GM12891 (cell line): ENCODE measurements at regions not wholly inside any gene's neighbourhood (a gene's known extent, or its start where the extent isn't known, plus 50 kb on each side); places are given as distances from the start of the nearest gene placed in this dataset.

Source experiments
- PAX5 ChIP-seq: IDR thresholded peaks from 2 replicates; pipeline ENCODE4 v1.6.1; 2011; ENCODE audit warnings: low read length, moderate library complexity, mild to moderate bottlenecking; ENCODE audit not compliant: insufficient read depth, severe bottlenecking
- POLR2A ChIP-seq: IDR thresholded peaks from 2 replicates; pipeline ENCODE4 v1.6.1; 2011; ENCODE audit warnings: low read depth, low read length, control low read depth
- POLR2AphosphoS5 ChIP-seq: IDR thresholded peaks from 2 replicates; pipeline ENCODE4 v1.6.1; 2011; ENCODE audit warnings: low read depth, low read length, control low read depth
- POU2F2 ChIP-seq: IDR thresholded peaks from 2 replicates; pipeline ENCODE4 v1.6.1; 2011; ENCODE audit warnings: low read depth, mild to moderate bottlenecking, control low read depth, low read length, moderate library complexity
- SPI1 ChIP-seq: IDR thresholded peaks from 2 replicates; pipeline ENCODE4 v1.6.1; 2011; ENCODE audit warnings: low read depth, low read length, control low read depth
- TAF1 ChIP-seq: IDR thresholded peaks from 2 replicates; pipeline ENCODE4 v1.6.1; 2011; ENCODE audit warnings: low read depth, low read length, control low read depth

DNA sequence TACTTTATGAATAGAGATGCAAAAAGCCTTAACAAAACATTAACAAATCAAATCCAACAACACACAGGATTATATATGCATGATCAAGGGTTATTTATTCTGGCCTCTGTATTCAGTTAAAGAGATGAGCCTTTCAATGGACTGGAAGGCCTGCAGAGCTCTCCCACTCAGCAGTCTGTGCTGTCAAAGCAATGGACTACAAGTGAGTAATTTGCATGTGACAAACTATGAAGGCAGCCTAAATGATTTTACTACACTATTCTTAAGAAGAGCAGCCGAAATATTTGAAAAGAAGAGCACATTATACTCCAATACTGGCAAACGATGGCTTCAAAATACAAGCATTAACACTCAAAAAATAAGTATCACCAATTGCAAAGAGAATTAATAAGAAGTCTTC lies 250.4 kb upstream of the HSFY2 start:
- TF ChIP-seq POLR2A: no peak
- no peak for TF ChIP-seq POLR2AphosphoS5
- TF ChIP-seq PAX5: no peak
- no peak for TF ChIP-seq SPI1
- no peak for TF ChIP-seq TAF1
- TF ChIP-seq POU2F2: no peak
